Activated naive CD4-positive, alpha-beta T cell (primary cell): ENCODE measurements at regions not wholly inside any gene's neighbourhood (a gene's known extent, or its start where the extent isn't known, plus 50 kb on each side); places are given as distances from the start of the nearest gene placed in this dataset.
A peak's percentile ranks its signal among the peaks of the same experiment; 100 is the strongest.

Experiments used
- DNase-seq, 4 experiments: peaks; one replicate each; lab custom pipeline; 2025; lab: John Stamatoyannopoulos, UW

DNA sequence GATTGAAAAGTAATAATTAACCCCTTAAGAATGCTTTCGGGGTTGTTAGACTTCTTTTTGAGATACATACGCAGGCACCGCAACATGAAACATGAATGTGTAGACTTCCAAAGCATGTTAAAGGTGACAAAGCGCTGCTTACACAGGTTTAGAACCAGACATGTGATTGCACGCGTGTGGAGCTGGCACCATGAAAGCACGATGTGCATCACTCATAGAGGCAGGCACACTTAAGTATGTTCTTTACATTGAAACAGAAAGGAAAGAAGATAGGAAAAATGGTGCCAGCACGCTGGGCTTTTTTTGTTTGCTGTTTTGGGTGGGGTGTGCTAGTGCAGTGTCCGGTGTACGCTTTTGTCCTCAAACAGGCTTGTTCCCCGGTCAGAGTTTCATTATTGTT lies 83.6 kb upstream of the PPARA start:
- no peak for DNase-seq

GRCh38 chr22:46067159-46068111 lies 82.9 kb upstream of the PPARA start:
- no peak for DNase-seq

- no peak for DNase-seq
Measured at GRCh38 chr22:46068181-46068592, 82.1 kb upstream of the PPARA start.

DNA sequence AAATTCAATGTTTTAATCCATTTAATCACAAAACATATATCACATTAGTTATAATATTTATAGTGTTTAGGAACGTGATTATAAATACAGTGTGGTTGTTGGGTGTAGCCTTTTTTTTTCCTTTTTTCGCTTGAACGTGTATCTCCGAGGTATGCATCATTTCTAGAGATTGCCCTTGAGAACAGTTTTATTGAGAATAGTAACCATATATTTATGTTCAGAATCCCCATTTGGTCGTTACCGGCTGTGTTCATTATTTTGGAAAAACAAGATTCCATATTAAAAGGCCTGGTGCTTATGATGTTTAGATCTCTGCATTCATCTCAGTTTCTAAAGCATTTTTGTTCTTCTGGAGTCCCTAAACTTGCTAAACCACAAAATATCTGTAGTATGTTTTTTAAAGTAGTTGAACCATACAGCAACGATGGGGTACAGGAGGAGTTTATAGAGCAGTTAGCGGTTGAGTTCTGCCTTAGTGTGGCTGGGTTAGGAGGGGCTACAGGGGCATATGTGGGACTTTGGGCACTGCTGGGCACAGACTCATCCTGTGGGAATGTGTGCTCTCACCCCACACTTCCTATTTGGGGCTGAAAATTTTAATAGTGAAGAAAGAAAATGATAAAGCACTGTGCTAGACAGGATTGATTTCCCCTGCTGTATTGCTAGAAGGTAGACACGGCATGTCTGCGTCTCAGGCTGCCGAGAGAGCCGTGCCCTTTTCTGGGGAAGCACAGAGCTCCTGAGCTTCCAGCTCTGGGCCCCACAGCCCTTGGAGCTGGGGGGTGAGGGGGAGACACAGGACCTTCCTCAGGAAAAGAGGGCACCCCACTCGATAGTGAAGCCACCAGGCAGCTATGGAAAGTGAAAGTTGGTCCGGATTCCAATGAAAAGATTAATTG lies 81.5 kb upstream of the PPARA start:
- DNase-seq: no peak

DNA sequence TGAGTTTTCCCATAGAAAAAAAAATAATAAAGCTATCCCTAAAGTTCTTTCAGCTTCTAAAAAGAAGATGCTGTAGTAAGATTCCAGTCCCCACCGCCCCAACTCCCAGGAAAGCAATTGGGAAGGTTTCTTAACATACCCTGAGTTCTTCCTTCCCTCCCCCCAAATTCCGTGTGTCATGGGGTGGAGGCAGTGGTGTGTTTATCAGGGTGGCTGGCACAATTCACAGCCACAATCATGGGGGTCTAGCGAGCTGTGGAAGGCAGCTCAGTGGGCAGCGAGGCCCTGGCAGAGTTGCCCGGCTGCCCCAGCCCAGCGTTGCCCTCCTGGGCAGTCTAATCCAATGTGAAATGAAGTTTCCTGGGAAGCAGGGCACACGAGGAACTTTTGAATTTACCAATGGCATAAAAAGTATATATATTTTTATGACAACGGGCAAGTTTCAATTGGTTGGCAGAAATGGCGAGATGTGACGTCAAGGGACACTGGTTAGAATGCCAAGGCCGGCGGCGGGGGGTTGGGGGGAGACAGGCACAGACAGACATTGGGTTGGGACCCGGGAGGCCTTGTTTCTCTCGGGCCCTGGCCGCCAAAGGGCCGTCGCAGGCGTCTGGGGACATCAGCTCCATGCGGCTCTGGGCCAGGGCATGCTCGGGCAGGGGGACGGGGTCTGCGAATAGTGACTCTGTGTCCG lies 80.7 kb upstream of the PPARA start:
- no peak for DNase-seq

GRCh38 chr22:46070215-46070802 lies 80.0 kb upstream of the PPARA start:
- DNase-seq: no peak

GRCh38 chr22:46070803-46071450 lies 79.4 kb upstream of the PPARA start:
- peak in 1 of 4 experiments; percentile 61 for DNase-seq

GRCh38 chr22:46071451-46072109 lies 78.7 kb upstream of the PPARA start:
- DNase-seq: peak; percentile 39 to 61 (median 46)

DNA sequence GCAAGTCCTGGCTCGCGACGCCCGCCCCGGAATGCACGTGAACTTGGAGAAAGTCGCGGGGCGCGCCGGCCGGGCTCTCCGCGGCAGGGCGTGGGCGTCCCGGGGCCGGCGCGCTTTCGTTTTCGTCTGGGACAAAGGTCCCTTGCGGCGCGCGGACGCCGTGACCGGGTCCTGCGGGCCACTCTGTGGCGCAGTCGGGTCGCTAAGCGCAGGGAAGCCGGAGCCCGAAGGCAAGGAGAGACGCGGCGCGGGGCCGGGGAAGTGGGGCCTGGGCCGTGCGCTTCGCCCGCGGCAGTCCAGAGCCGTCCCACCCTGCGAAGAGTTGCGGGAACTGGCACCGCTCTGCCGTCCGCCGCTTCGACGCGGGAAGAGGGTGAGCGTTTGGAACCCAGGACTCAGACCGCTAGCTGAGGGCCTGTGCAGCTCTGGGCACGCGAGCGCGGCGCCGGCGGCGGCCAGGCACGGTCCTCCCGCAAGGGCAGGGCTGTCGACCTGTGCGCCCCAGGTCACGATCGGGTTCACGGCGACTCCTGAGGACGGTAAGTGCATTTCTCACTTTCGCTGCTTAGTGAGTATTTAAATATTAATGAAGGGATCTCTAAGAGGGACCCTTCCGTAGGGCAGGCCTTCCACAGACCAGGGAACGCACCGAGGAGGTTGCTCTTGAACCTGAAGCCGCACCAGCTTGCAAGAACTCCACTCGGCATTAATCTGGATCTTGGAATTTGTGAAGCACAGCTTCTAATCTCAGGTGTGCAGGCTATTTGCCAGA lies 78.0 kb upstream of the PPARA start:
- DNase-seq: peak in 1 of 4 experiments; percentile 30

DNA sequence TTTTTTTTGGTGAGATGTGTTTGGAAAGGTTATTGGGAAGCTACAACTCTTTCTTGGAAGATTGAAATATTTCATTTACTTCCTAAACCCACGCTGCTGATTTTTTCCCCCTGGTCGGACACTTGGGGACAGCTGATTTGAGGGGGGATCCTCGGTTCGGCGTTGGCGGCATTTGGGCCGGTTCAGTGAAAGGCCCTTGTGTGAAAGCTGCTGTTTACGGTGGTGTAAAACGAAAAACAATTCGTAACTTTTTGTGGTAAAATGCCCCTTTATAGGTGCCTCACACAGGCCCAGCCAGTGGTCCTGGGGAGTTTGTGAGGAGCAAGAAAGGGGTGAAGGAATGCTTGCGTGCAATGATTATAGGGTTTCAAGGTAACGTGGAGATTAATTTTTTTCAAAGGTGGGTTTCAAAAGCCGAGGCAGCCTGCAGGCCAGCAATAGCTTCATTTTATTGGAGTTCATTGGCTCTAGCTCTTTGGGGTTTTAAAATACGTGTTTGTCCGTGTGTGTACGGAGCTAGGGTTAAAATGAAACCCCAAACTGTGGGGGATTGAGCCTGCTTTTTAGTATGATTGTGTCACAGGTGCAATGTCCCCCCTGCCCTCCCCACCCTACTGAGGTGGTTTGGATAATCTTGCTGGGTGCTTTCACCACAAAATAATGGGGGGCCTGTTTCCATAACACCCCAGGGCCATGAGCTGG lies 77.2 kb upstream of the PPARA start:
- no peak for DNase-seq

DNA sequence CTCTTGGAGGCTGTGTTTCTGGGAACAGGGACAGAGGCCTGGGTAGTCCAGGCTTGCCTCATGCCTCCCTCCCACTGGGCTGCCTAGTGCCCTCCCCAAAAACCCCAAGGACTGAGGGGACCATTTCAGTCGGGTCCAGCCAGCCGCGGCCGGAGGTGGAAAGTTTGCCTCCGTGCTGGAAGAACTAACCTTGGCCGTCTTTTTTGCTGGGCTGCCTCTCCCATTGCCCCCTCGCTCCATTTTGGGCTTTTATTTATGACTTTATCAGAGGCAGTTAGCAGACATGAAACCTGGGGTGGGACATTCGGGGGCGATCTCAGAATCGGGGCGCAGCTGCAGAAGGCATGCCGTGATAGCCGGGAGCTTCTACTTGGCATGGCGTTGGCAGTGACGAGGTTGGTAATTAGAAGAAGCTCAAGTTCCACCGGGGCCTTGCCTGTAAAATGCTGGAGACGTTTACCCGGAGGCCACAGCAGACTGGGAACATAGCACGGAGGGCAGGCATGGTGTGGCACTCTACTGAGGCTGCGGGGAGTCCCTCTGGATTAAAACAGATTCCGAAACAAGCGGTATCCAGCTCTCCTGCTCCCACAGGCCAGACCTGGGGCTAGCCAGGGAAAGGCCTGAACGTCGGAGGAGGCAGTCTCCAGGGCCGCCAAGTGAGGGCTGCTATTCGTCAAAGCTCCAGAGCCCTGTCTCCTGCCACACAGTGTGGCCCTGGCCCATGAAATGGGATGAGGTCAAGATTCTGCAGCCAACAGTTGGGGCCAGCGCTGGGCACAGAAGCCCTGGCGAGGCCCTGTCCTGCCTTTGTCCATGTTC lies 76.4 kb upstream of the PPARA start:
- no peak for DNase-seq

DNA sequence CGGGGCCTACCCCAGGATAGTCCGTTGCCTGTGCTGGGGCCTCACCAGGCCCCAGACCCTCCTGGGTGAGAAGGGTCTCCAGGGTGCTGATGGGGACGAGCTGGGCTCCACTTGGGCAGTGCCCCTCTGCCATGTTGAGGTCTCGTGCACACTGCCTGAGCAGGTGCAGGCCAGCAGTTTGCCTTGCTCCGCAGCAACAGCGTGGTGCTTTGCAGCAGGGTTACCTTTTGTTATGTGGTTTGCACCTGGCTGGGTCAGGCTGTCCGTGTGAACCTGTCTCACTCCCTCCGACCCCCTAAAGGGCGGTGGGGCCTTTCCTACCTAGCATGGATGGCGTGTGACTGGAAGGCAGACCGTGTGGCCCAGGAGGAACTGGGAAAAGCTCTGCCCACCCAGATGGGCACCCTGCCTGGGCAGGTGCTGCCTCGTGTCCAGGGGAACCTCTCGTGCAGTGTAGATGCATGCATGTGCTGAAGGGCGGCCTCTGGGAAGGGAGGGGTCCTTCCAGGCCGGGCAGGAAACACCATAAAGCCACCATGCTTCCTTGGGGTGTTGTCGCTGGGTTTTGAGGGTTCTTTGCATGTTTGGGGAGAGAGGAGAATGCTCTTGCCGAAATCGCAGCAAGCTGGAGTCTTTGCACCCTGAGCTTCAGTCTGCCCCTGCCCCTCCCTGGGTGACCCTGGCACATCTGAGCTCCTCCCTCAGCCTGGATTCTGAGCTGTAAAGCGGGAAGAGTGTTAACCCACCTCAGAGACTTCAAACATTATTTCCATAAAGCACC lies 75.4 kb upstream of the PPARA start:
- DNase-seq: no peak

DNA sequence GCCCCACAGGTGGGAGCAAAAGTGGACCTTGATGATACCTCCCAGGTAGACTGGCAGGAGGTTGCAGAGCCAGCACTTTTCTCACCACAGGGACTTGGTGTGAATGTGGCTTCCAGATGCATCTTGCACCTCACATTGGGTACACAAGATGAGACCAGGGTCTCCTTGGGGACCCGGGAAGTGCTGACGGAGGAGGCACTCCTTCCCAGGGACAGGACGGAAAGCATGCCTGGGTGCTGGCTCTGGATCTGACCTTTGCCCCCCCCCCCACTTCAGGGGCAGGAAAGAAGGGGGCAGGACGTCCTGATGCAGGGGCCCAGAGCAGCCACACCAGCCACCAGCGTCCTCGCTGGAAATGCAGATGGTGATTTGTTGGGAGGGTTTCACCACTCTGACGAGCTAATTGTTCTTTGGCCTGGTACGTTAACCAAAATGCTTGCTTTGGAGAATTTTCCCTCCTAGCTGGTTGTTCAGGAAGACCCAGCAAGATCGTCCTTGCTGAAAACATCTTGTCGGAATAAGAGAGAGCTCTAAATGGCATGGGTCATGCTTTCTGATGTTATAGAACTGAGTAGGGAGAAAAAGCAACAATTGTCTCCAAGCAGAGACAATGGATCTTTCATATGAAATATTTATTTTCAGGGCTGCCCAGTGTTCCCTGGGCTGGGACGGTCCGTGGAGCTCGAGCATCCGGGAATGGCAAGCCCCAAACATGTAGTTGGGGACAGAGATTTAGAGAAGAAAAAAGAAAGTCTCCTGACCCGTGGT lies 74.4 kb upstream of the PPARA start:
- DNase-seq: no peak

GRCh38 chr22:46076651-46077339 lies 73.5 kb upstream of the PPARA start:
- DNase-seq: no peak

DNA sequence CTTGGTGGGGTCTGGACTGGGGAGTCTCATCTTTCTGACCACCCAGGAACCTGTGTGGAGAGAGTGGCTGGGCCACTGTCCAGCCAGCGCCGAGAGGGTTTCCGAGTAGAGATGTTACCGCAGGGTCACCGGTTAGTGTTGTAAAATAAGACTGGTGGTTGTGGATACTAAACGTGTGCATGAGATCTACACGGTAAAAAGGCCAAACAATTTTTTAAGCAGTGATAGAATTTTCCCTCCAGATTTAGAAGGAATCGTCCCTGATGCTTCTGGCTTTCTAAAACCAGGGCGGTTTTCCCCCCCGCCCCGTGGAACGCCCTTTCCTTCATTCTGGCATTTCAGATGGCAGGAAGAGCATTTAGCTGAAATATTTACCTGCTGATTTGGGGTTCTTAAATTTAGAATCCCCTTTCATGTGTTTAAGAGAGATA lies 72.6 kb upstream of the PPARA start:
- DNase-seq: no peak
